NT2/D1 (cell line): ENCODE measurements at regions not wholly inside any gene's neighbourhood (a gene's known extent, or its start where the extent isn't known, plus 50 kb on each side); places are given as distances from the start of the nearest gene placed in this dataset.

Experiments
- SUZ12 ChIP-seq: IDR thresholded peaks from 2 replicates; pipeline ENCODE4 v1.6.1; 2011; ENCODE audit not compliant: insufficient read length, insufficient read depth; ENCODE audit errors: extremely low read depth
- YY1 ChIP-seq: IDR thresholded peaks from 2 replicates; pipeline ENCODE4 v1.6.1; 2011; ENCODE audit not compliant: insufficient read length, insufficient read depth
- ZNF274 ChIP-seq: IDR thresholded peaks from 2 replicates; pipeline ENCODE4 v1.6.1; 2011; ENCODE audit warnings: mild to moderate bottlenecking, low read depth, low read length

DNA sequence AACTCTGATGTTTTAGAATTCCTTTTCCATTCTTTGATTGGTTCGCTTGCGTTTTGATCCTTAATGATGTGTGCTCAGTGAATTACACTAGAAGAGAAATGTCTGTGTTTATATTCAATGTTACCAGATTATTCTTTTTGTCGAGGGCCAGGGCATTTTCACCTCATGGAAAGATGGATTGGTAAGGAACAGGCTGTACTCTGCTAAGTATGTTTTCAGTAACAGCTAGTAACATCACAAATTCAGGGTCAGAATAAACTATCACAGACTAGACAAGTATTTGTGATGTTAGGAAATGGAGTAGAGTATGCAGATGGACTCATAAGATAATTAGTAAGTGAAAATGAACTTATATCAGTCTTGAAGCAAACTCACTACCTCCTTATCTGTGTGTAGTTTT, 235.6 kb downstream of the SOX4 start:
- no peak for TF ChIP-seq YY1
- TF ChIP-seq ZNF274, result no peak
- no peak for TF ChIP-seq SUZ12
